Ishikawa (cell line): ENCODE measurements at regions not wholly inside any gene's neighbourhood (a gene's known extent, or its start where the extent isn't known, plus 50 kb on each side); places are given as distances from the start of the nearest gene placed in this dataset.

Experiments used
- CEBPB ChIP-seq: IDR thresholded peaks from 2 replicates; pipeline ENCODE4 v1.6.1; 2012
- TF ChIP-seq, protein P1 (sequence below): IDR thresholded peaks from 2 replicates; pipeline ENCODE4 v1.6.1; 2012; ENCODE audit warnings: low read depth, mild to moderate bottlenecking

DNA sequence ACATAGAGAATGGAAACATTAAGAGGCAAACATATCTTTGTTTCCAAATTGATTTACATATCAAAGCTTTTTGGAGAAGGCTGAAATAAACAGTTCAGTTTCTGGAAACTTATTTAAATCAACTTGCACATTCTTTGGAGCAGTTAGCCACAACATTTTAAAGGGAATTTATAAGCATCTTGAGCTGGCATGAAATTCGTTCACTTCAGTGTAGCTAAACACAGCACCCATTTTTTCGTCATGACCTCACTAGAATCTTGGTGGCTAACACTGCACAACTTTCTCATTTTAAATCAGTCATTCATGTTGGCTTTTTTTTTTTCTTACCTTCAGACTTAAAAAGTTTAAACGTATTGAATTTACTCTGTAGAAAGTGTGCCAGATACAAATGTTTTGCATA lies 1139.9 kb upstream of the FLRT2 start:
- no peak for TF ChIP-seq CEBPB
- TF ChIP-seq, protein P1, sequence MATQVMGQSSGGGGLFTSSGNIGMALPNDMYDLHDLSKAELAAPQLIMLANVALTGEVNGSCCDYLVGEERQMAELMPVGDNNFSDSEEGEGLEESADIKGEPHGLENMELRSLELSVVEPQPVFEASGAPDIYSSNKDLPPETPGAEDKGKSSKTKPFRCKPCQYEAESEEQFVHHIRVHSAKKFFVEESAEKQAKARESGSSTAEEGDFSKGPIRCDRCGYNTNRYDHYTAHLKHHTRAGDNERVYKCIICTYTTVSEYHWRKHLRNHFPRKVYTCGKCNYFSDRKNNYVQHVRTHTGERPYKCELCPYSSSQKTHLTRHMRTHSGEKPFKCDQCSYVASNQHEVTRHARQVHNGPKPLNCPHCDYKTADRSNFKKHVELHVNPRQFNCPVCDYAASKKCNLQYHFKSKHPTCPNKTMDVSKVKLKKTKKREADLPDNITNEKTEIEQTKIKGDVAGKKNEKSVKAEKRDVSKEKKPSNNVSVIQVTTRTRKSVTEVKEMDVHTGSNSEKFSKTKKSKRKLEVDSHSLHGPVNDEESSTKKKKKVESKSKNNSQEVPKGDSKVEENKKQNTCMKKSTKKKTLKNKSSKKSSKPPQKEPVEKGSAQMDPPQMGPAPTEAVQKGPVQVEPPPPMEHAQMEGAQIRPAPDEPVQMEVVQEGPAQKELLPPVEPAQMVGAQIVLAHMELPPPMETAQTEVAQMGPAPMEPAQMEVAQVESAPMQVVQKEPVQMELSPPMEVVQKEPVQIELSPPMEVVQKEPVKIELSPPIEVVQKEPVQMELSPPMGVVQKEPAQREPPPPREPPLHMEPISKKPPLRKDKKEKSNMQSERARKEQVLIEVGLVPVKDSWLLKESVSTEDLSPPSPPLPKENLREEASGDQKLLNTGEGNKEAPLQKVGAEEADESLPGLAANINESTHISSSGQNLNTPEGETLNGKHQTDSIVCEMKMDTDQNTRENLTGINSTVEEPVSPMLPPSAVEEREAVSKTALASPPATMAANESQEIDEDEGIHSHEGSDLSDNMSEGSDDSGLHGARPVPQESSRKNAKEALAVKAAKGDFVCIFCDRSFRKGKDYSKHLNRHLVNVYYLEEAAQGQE = no peak
